ENCODE measurements at regions not wholly inside any gene's neighbourhood (a gene's known extent, or its start where the extent isn't known, plus 50 kb on each side); places are given as distances from the start of the nearest gene placed in this dataset.

GRCh38 chr13:50358231-50359040, 343.2 kb downstream of the KCNRG start:
- TF ChIP-seq CTCF (IDR thresholded peaks at IDR 0.05) (no peak), POLR2AphosphoS5 (IDR thresholded peaks at IDR 0.05; ENCODE audit: insufficient read depth in 1 of 2, low read depth in 1 of 2) (no peak), POLR2A (IDR thresholded peaks at IDR 0.05) (no peak)

Data from vagina (tissue), 2 donors.